ENCODE measurements at regions not wholly inside any gene's neighbourhood (a gene's known extent, or its start where the extent isn't known, plus 50 kb on each side); places are given as distances from the start of the nearest gene placed in this dataset.

- peaks cover 0 to 5% (median 0%) of the 10 kb centered on the region in 3 donors for H3K27me3 ChIP-seq (ENCODE audit: control insufficient read depth in 3 of 3, insufficient read depth in 3 of 3, low read length in 2 of 3)
- DNase-seq (no peak), ATAC-seq (ENCODE audit: insufficient read depth, low FRiP score) (no peak)
- no peak overlapping the region for H3K27ac ChIP-seq (ENCODE audit: low read depth in 1 of 2, low read length in 1 of 2)
- H3K4me3 ChIP-seq, result no peak overlapping the region
- 75 to 93% methylated on average over 3 of the region's 3 CpGs for WGBS, 2 donors
- H3K9me3 ChIP-seq (ENCODE audit: control insufficient read depth in 4 of 4, insufficient read depth in 3 of 4, low read length in 3 of 4), result no peaks in the 10 kb centered on the region
- H3K9ac ChIP-seq (ENCODE audit: insufficient read depth in 1 of 2, low read length in 2 of 2), result no peak overlapping the region
- no peaks in the 10 kb centered on the region for H3K4me1 ChIP-seq (ENCODE audit: control insufficient read depth in 5 of 5, insufficient read depth in 5 of 5, low read length in 5 of 5)
- TF ChIP-seq, protein P1, sequence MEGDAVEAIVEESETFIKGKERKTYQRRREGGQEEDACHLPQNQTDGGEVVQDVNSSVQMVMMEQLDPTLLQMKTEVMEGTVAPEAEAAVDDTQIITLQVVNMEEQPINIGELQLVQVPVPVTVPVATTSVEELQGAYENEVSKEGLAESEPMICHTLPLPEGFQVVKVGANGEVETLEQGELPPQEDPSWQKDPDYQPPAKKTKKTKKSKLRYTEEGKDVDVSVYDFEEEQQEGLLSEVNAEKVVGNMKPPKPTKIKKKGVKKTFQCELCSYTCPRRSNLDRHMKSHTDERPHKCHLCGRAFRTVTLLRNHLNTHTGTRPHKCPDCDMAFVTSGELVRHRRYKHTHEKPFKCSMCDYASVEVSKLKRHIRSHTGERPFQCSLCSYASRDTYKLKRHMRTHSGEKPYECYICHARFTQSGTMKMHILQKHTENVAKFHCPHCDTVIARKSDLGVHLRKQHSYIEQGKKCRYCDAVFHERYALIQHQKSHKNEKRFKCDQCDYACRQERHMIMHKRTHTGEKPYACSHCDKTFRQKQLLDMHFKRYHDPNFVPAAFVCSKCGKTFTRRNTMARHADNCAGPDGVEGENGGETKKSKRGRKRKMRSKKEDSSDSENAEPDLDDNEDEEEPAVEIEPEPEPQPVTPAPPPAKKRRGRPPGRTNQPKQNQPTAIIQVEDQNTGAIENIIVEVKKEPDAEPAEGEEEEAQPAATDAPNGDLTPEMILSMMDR (IDR thresholded peaks at IDR 0.05; ENCODE audit: control extremely low read depth, extremely low read depth), result no peak
- H3K36me3 ChIP-seq (ENCODE audit: control insufficient read depth in 4 of 4, insufficient read depth in 4 of 4, low read length in 4 of 4), result no peaks in the 10 kb centered on the region
Measured at GRCh38 chr14:85154714-85155113, 375.2 kb upstream of the FLRT2 start.

DNA sequence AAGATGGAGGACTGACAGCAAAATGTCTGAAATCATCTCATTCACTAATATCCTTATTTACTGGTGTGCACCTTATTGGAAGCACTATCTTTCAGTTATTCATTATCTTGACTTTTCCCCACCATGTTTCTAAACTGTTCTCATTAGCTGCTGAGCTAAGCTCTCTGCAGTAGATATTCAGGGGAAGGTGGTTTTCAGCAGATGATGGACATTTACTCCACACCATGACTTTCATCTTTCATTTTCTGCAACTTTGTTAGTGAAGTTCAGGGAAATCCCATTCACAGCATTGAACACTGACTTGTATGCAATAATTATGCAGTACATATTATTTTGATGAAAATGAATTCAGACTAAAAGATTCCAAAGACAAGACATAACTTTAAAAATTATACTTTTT is 373.6 kb upstream of the FLRT2 start:
- Histone ChIP-seq H3K9ac (ENCODE audit: insufficient read depth in 1 of 2, low read length in 2 of 2) (no peak overlapping the region), H3K27ac (ENCODE audit: low read depth in 1 of 2, low read length in 1 of 2) (no peak overlapping the region), H3K36me3 (ENCODE audit: control insufficient read depth in 4 of 4, insufficient read depth in 4 of 4, low read length in 4 of 4) (no peaks in the 10 kb centered on the region), H3K4me3 (no peak overlapping the region), H3K9me3 (ENCODE audit: control insufficient read depth in 4 of 4, insufficient read depth in 3 of 4, low read length in 3 of 4) (no peaks in the 10 kb centered on the region), H3K27me3 (ENCODE audit: control insufficient read depth in 3 of 3, insufficient read depth in 3 of 3, low read length in 2 of 3) (no peaks in the 10 kb centered on the region), H3K4me1 (ENCODE audit: control insufficient read depth in 5 of 5, insufficient read depth in 5 of 5, low read length in 5 of 5) (no peaks in the 10 kb centered on the region)
- no peak for ATAC-seq (ENCODE audit: insufficient read depth, low FRiP score)
- no peak for DNase-seq
- TF ChIP-seq, protein P1 (IDR thresholded peaks at IDR 0.05; ENCODE audit: control extremely low read depth, extremely low read depth), result no peak

DNA sequence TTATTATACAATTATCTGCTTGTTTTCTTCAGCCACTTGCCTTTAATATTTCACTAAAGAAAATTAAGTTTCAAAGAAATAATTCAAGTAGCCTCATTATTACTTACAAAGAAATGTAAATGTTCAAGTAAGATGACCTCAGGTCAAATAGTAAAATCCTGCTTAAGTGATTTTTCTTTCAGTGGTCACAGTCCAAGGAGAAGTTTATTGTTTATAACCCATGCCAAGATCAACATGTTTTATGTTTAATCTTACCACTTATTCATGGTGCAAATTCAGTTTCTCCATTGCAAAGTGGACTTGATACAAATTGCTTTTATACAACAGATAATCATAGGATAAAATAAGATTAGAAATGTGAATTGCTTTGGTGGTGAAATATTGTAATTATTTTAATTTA is 370.2 kb upstream of the FLRT2 start:
- Histone ChIP-seq H3K27ac (ENCODE audit: low read depth in 1 of 2, low read length in 1 of 2) (no peak overlapping the region), H3K4me1 (ENCODE audit: control insufficient read depth in 5 of 5, insufficient read depth in 5 of 5, low read length in 5 of 5) (no peaks in the 10 kb centered on the region), H3K9ac (ENCODE audit: insufficient read depth in 1 of 2, low read length in 2 of 2) (no peak overlapping the region), H3K9me3 (ENCODE audit: control insufficient read depth in 4 of 4, insufficient read depth in 3 of 4, low read length in 3 of 4) (peaks cover 0 to 4% (median 2%) of the 10 kb centered on the region in 4 donors), H3K36me3 (ENCODE audit: control insufficient read depth in 4 of 4, insufficient read depth in 4 of 4, low read length in 4 of 4) (no peaks in the 10 kb centered on the region), H3K4me3 (no peak overlapping the region), H3K27me3 (ENCODE audit: control insufficient read depth in 3 of 3, insufficient read depth in 3 of 3, low read length in 2 of 3) (no peaks in the 10 kb centered on the region)
- TF ChIP-seq, protein P1 (IDR thresholded peaks at IDR 0.05; ENCODE audit: control extremely low read depth, extremely low read depth), result no peak
- ATAC-seq (ENCODE audit: insufficient read depth, low FRiP score) (no peak), DNase-seq (no peak)

DNA sequence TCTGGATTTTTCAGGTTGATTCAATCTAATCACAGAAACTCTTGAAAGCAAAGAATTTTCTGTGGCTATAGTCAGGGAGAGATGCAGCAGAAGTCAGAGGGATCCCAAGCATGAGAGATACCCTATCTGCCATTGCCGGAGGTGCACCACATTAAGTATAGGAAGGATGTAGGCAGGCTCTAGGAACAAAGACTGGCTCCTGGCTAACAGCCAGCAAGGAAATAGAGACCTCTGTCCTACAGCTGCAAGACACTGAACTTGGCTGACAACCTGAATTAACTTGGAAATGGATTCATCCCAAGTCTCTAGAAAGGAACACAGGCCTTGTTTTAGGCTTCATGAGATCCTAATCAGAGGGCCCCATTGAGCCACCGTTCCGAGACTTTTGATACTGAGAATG is 364.9 kb upstream of the FLRT2 start:
- Histone ChIP-seq H3K27me3 (ENCODE audit: control insufficient read depth in 3 of 3, insufficient read depth in 3 of 3, low read length in 2 of 3) (no peaks in the 10 kb centered on the region), H3K9me3 (ENCODE audit: control insufficient read depth in 4 of 4, insufficient read depth in 3 of 4, low read length in 3 of 4) (peaks cover 0 to 4% (median 2%) of the 10 kb centered on the region in 4 donors), H3K4me3 (no peak overlapping the region), H3K9ac (ENCODE audit: insufficient read depth in 1 of 2, low read length in 2 of 2) (no peak overlapping the region), H3K4me1 (ENCODE audit: control insufficient read depth in 5 of 5, insufficient read depth in 5 of 5, low read length in 5 of 5) (peaks cover 0 to 2% (median 0%) of the 10 kb centered on the region in 5 donors), H3K36me3 (ENCODE audit: control insufficient read depth in 4 of 4, insufficient read depth in 4 of 4, low read length in 4 of 4) (no peaks in the 10 kb centered on the region), H3K27ac (ENCODE audit: low read depth in 1 of 2, low read length in 1 of 2) (no peak overlapping the region)
- TF ChIP-seq, protein P1 (IDR thresholded peaks at IDR 0.05; ENCODE audit: control extremely low read depth, extremely low read depth), result no peak
- DNase-seq (peak in 2 of 3 donors; percentile 23 to 56), ATAC-seq (ENCODE audit: insufficient read depth, low FRiP score) (no peak)
- WGBS, 2 donors, result 62 to 79% methylated on average over 3 of the region's 3 CpGs
